Spleen (tissue), 7 donors: ENCODE measurements at regions not wholly inside any gene's neighbourhood (a gene's known extent, or its start where the extent isn't known, plus 50 kb on each side); places are given as distances from the start of the nearest gene placed in this dataset.
A peak's percentile ranks its signal among the peaks of the same experiment; 100 is the strongest.

Source experiments
- CTCF ChIP-seq, 11 experiments: fragments of 200-600 bp in 7 of 11; fragments of 450-650 bp in 4 of 11; sonication (generic) in 4 of 11; IDR thresholded peaks in 8 of 11; conservative IDR thresholded peaks in 3 of 11; 1 replicate in 7 of 11; 2 replicates in 4 of 11; pipeline versions ENCODE4 v1.4.0 to v1.8.0; 2016 to 2021; ENCODE audit warnings: antibody characterized with exemption in 11 of 11, inconsistent platforms in 4 of 11, mild to moderate bottlenecking in 1 of 11
- POLR2A ChIP-seq, 3 donors: fragments of 450-650 bp; IDR thresholded peaks; one replicate each; pipeline ENCODE4 v1.5.1; 2017; ENCODE audit warnings: antibody characterized with exemption in 3 of 3, mild to moderate bottlenecking in 1 of 3
- POLR2AphosphoS5 ChIP-seq, 3 donors: sonication (generic); formaldehyde crosslinking; IDR thresholded peaks; one replicate each; pipeline ENCODE4 v1.5.1; 2017; ENCODE audit warnings: antibody characterized with exemption in 3 of 3
- donor health status: DM: no; HTN: no; CAD: no; lungs with moderate emphysema.
- donor health status: DM: no; HTN: no; CAD: no.
- donor health status: DM: no; HTN: no; CAD: no.

GRCh38 chr10:8473205-8473604 lies 418.7 kb downstream of the GATA3 start:
- TF ChIP-seq POLR2A (IDR thresholded peaks at IDR 0.05): no peak
- TF ChIP-seq CTCF (IDR thresholded peaks at IDR 0.05 in 8 of 11, conservative IDR thresholded peaks at IDR 0.05 in 3 of 11): peak in 2 of 11 experiments; percentile 9 to 26
- TF ChIP-seq POLR2AphosphoS5 (IDR thresholded peaks at IDR 0.05): no peak
